HEK293T (cell line): ENCODE measurements at regions not wholly inside any gene's neighbourhood (a gene's known extent, or its start where the extent isn't known, plus 50 kb on each side); places are given as distances from the start of the nearest gene placed in this dataset.

ENCODE experiments used
- ARNT ChIP-seq: fragments of 450-650 bp; IDR thresholded peaks from 2 replicates; pipeline ENCODE4 v1.6.1; 2017; ENCODE audit warnings: mild to moderate bottlenecking
- CTBP1 ChIP-seq: fragments of 450-650 bp; IDR thresholded peaks from 2 replicates; pipeline ENCODE4 v1.6.1; 2016; ENCODE audit warnings: borderline replicate concordance
- ELF4 ChIP-seq: fragments of 450-650 bp; IDR thresholded peaks from 2 replicates; pipeline ENCODE4 v1.6.1; 2017; ENCODE audit warnings: antibody characterized with exemption
- FOXA1 ChIP-seq: fragments of 450-650 bp; IDR thresholded peaks from 2 replicates; pipeline ENCODE4 v1.6.1; 2016; ENCODE audit warnings: mild to moderate bottlenecking
- FOXK2 ChIP-seq: fragments of 450-650 bp; IDR thresholded peaks from 2 replicates; pipeline ENCODE4 v1.6.1; 2016; ENCODE audit warnings: mild to moderate bottlenecking
- SUZ12 ChIP-seq: fragments of 450-650 bp; IDR thresholded peaks from 2 replicates; pipeline ENCODE4 v1.6.1; 2016; ENCODE audit warnings: mild to moderate bottlenecking
- TARDBP ChIP-seq: fragments of 450-650 bp; IDR thresholded peaks from 2 replicates; pipeline ENCODE4 v1.6.1; 2016

DNA sequence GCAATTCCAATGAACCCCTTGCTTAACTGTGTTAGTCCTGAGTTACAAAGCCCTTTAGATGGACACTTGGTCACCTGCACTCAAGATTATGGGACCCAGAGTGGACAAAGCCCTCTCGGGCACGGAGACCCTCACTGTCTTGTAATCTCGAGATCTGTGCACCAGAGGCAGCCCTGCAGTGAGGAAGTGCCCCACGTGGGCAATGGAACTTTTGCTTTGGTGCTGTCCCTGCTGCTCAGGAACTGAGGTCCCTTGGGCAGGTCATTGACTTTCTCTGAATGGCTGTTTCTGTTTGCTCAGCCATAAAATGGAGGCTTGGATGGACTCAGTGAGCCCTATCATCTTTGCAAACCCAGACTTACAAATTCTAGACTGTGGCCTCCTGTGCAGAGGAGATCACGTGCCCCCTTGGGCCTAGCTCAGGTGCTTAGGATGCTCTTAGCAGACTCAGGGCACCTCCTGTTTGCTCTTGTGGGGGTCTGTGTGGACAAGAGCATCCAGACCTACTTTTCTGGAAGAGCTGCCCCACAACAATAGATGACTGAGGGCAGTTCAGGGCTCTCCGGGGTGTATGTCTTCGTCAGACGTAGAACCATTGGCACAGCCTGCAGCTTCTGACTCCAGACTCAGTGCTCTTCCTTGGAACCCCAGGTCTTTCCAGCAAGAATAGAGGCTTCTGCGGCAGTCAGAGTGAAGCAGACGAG, 94.5 kb upstream of the HS6ST1 start:
- no peak for TF ChIP-seq CTBP1
- no peak for TF ChIP-seq FOXA1
- TF ChIP-seq SUZ12: no peak
- TF ChIP-seq ARNT: no peak
- TF ChIP-seq ELF4: no peak
- no peak for TF ChIP-seq TARDBP
- TF ChIP-seq FOXK2: no peak
